CD4-positive, alpha-beta T cell (primary cell): ENCODE measurements at regions not wholly inside any gene's neighbourhood (a gene's known extent, or its start where the extent isn't known, plus 50 kb on each side); places are given as distances from the start of the nearest gene placed in this dataset.

Experiments used
- ATAC-seq: fragments of 200-7000 bp; cut with Tn5 transposase; one replicate; pipeline ENCODE4 v1.10.0; 2022; ENCODE audit warnings: mild to moderate bottlenecking; ENCODE audit not compliant: poor library complexity
- CTCF ChIA-PET: fragments of 350-600 bp; sonication (Branson Sonifier 250); formaldehyde crosslinking; loops from one replicate; lab custom pipeline; 2021; ENCODE audit warnings: antibody characterized with exemption, inconsistent platforms; lab: Charles Lee
- POLR2A ChIA-PET: fragments of 350-600 bp; sonication (Branson Sonifier 250); formaldehyde crosslinking; loops from one replicate; lab custom pipeline; 2021; ENCODE audit warnings: antibody characterized with exemption, inconsistent platforms; lab: Charles Lee
- DNase-seq, 14 experiments: peaks; one replicate each; pipeline ENCODE4 v3.0.0-alpha.2; 2013 to 2020; ENCODE audit warnings: mixed read lengths in 2 of 14
- H3K27ac ChIP-seq, 2 donors: one replicate each; pipeline versions ENCODE4 v1.5.1 to v1.7.0; 2013; ENCODE audit warnings: low read length in 2 of 2, low read depth in 1 of 2, mild to moderate bottlenecking in 1 of 2
- H3K27me3 ChIP-seq, 2 experiments: 1 replicate in 1 of 2; 2 replicates in 1 of 2; pipeline versions ENCODE4 v1.6.1 to v1.7.0; 2013; ENCODE audit warnings: low read length in 2 of 2, control low read depth in 1 of 2, mild to moderate bottlenecking in 1 of 2, moderate library complexity in 1 of 2; ENCODE audit not compliant: insufficient read depth in 2 of 2, control insufficient read depth in 1 of 2
- H3K36me3 ChIP-seq: one replicate; pipeline ENCODE4 v1.6.1; 2013; ENCODE audit warnings: low read length, control low read depth; ENCODE audit not compliant: insufficient read depth
- H3K4me1 ChIP-seq: one replicate; pipeline ENCODE4 v1.6.1; 2013; ENCODE audit warnings: low read length, control low read depth; ENCODE audit not compliant: insufficient read depth
- H3K4me3 ChIP-seq: one replicate; pipeline ENCODE4 v1.5.1; 2013; ENCODE audit warnings: mild to moderate bottlenecking, low read length, moderate library complexity
- H3K9me3 ChIP-seq, 2 experiments: 1 replicate in 1 of 2; 2 replicates in 1 of 2; pipeline versions ENCODE4 v1.6.1 to v1.7.0; 2013; ENCODE audit warnings: low read length in 2 of 2, mild to moderate bottlenecking in 2 of 2, control low read depth in 1 of 2, moderate library complexity in 1 of 2; ENCODE audit not compliant: control insufficient read depth in 1 of 2, insufficient read depth in 1 of 2
- H3K27ac Mint-ChIP-seq: one replicate; pipeline ENCODE4 v1.8.0; 2020; ENCODE audit warnings: mixed read lengths
- H3K27me3 Mint-ChIP-seq: one replicate; pipeline ENCODE4 v1.8.0; 2021; ENCODE audit warnings: mixed read lengths
- H3K36me3 Mint-ChIP-seq: one replicate; pipeline ENCODE4 v1.8.0; 2021; ENCODE audit warnings: low read depth, mixed read lengths
- H3K4me1 Mint-ChIP-seq: one replicate; pipeline ENCODE4 v1.8.0; 2021; ENCODE audit warnings: low read depth, mixed read lengths
- H3K4me3 Mint-ChIP-seq: one replicate; pipeline ENCODE4 v1.8.0; 2020; ENCODE audit warnings: mild to moderate bottlenecking, mixed read lengths
- H3K9me3 Mint-ChIP-seq: one replicate; pipeline ENCODE4 v1.8.0; 2020; ENCODE audit warnings: mixed read lengths
- CTCF ChIP-seq: fragments of 200-600 bp; IDR thresholded peaks from one replicate; pipeline ENCODE4 v1.8.0; 2022; ENCODE audit warnings: antibody characterized with exemption, mild to moderate bottlenecking
- intact Hi-C, 2 experiments: fragments of 100-400 bp; cut with DNase I in 1 of 2; cut with micrococcal nuclease in 1 of 2; formaldehyde crosslinking; loops; one replicate each; pipeline versions ENCODE4 v1.15.1 to v1.9.0; 2023 to 2025; cut with DNase I, micrococcal nuclease

- H3K4me1 ChIP-seq, result no peaks in the 10 kb centered on the region
- no peak overlapping the region for H3K4me3 ChIP-seq
- no peaks in the 10 kb centered on the region for H3K9me3 ChIP-seq
- intact Hi-C loops, result no loop called here
- no peaks in the 10 kb centered on the region for H3K36me3 ChIP-seq
- CTCF ChIA-PET, result no interaction called here
- H3K4me1 Mint-ChIP-seq, result no peaks in the 10 kb centered on the region
- H3K27ac Mint-ChIP-seq, result no peak overlapping the region
- no peak for TF ChIP-seq CTCF
- POLR2A ChIA-PET, result no interaction called here
- H3K27me3 ChIP-seq, result no peaks in the 10 kb centered on the region
- ATAC-seq (no peak), DNase-seq (no peak)
- peaks cover 3% of the 10 kb centered on the region for H3K9me3 Mint-ChIP-seq
- no peak overlapping the region for H3K4me3 Mint-ChIP-seq
- no peak overlapping the region for H3K27ac ChIP-seq
- H3K27me3 Mint-ChIP-seq, result no peaks in the 10 kb centered on the region
- no peaks in the 10 kb centered on the region for H3K36me3 Mint-ChIP-seq
Observed at GRCh38 chr13:104962411-104962810, 1573.1 kb downstream of the EFNB2 start.

- H3K9me3 Mint-ChIP-seq, result peaks cover 3% of the 10 kb centered on the region
Observed at GRCh38 chr13:104961246-104961645, 1574.2 kb downstream of the EFNB2 start.

GRCh38 chr13:104954210-104954609 lies 1581.3 kb downstream of the EFNB2 start:
- no peaks in the 10 kb centered on the region for H3K36me3 Mint-ChIP-seq
- H3K4me3 Mint-ChIP-seq, result no peak overlapping the region
- H3K4me1 Mint-ChIP-seq, result no peaks in the 10 kb centered on the region
- ChIA-PET CTCF (no interaction called here), POLR2A (no interaction called here)
- H3K9me3 Mint-ChIP-seq, result peaks cover 2% of the 10 kb centered on the region
- no peaks in the 10 kb centered on the region for H3K36me3 ChIP-seq
- H3K4me1 ChIP-seq, result no peaks in the 10 kb centered on the region
- no peak overlapping the region for H3K27ac Mint-ChIP-seq
- no peak overlapping the region for H3K4me3 ChIP-seq
- TF ChIP-seq CTCF, result no peak
- no peak overlapping the region for H3K27ac ChIP-seq
- DNase-seq, result no peak
- no peak for ATAC-seq
- intact Hi-C loops, result no loop called here
- H3K27me3 Mint-ChIP-seq, result no peaks in the 10 kb centered on the region
- H3K27me3 ChIP-seq, result no peaks in the 10 kb centered on the region
- no peaks in the 10 kb centered on the region for H3K9me3 ChIP-seq

More at GRCh38 chr13:104961246-104961645, 1574.2 kb downstream of the EFNB2 start:
- Histone ChIP-seq H3K9me3 (no peaks in the 10 kb centered on the region), H3K27me3 (no peaks in the 10 kb centered on the region), H3K4me3 (no peak overlapping the region), H3K36me3 (no peaks in the 10 kb centered on the region), H3K27ac (no peak overlapping the region), H3K4me1 (no peaks in the 10 kb centered on the region)
- intact Hi-C loops, result no loop called here
- POLR2A ChIA-PET, result no interaction called here
- no peaks in the 10 kb centered on the region for H3K36me3 Mint-ChIP-seq
- H3K27ac Mint-ChIP-seq, result no peak overlapping the region
- DNase-seq, result no peak
- no peaks in the 10 kb centered on the region for H3K4me1 Mint-ChIP-seq
- CTCF ChIA-PET, result no interaction called here
- TF ChIP-seq CTCF, result no peak
- H3K27me3 Mint-ChIP-seq, result no peaks in the 10 kb centered on the region
- ATAC-seq, result no peak
- no peak overlapping the region for H3K4me3 Mint-ChIP-seq
